ENCODE measurements at regions not wholly inside any gene's neighbourhood (a gene's known extent, or its start where the extent isn't known, plus 50 kb on each side); places are given as distances from the start of the nearest gene placed in this dataset.
"Not testable (repeated sequence)": the region's sequence is repeated elsewhere in the genome, so short reads cannot be mapped to it uniquely, and the experiment has no call there.

GRCh38 chr16:85447693-85448313, 165.3 kb upstream of the GSE1 start:
- DNase-seq, result no peak

- DNase-seq, result peak; percentile 75 to 84
Measured at GRCh38 chr16:85448557-85449190, 164.4 kb upstream of the GSE1 start.

- DNase-seq, result no peak
Measured at GRCh38 chr16:85449191-85449884, 163.8 kb upstream of the GSE1 start.

GRCh38 chr16:85449885-85450245, 163.3 kb upstream of the GSE1 start:
- no peak for DNase-seq

GRCh38 chr16:85451142-85451541, 162.0 kb upstream of the GSE1 start:
- DNase-seq, result not testable (repeated sequence)

GRCh38 chr16:85451641-85452363, 161.3 kb upstream of the GSE1 start:
- no peak for DNase-seq

GRCh38 chr16:85452364-85453193, 160.5 kb upstream of the GSE1 start:
- DNase-seq, result no peak

GRCh38 chr16:85453194-85453678, 159.9 kb upstream of the GSE1 start:
- no peak for DNase-seq

GRCh38 chr16:85453703-85454102, 159.4 kb upstream of the GSE1 start:
- no peak for DNase-seq

GRCh38 chr16:85454171-85454872, 158.8 kb upstream of the GSE1 start:
- no peak for DNase-seq

- DNase-seq, result no peak
Measured at GRCh38 chr16:85455534-85455933, 157.6 kb upstream of the GSE1 start.

- no peak for DNase-seq
Measured at GRCh38 chr16:85457366-85457765, 155.8 kb upstream of the GSE1 start.

GRCh38 chr16:85458968-85459367, 154.2 kb upstream of the GSE1 start:
- peak in 1 of 2 experiments; percentile 43 for DNase-seq

GRCh38 chr16:85459529-85460251, 153.4 kb upstream of the GSE1 start:
- DNase-seq, result no peak

GRCh38 chr16:85460252-85461021, 152.7 kb upstream of the GSE1 start:
- DNase-seq, result no peak

- peak; percentile 51 to 55 for DNase-seq
Measured at GRCh38 chr16:85461022-85461813, 151.9 kb upstream of the GSE1 start.

GRCh38 chr16:85461814-85462713, 151.1 kb upstream of the GSE1 start:
- peak; percentile 55 to 64 for DNase-seq
